Keratinocyte (primary cell): ENCODE measurements at regions not wholly inside any gene's neighbourhood (a gene's known extent, or its start where the extent isn't known, plus 50 kb on each side); places are given as distances from the start of the nearest gene placed in this dataset.

ENCODE experiments used
- DNase-seq: peaks from one replicate; pipeline ENCODE4 v3.0.0-alpha.2; 2011; ENCODE audit warnings: low read depth, missing footprints, low spot score
- FAIRE-seq: peaks from 2 replicates; lab custom pipeline; 2011; peaks lifted over from hg19 to GRCh38; lab: Jason Lieb, UNC
- H2AFZ ChIP-seq: 2 replicates; pipeline ENCODE4 v1.6.0; 2012; ENCODE audit warnings: low read length, control low read depth, inconsistent platforms; ENCODE audit not compliant: control insufficient read depth
- H3K27ac ChIP-seq: 2 replicates; pipeline ENCODE4 v1.5.1; 2011; ENCODE audit warnings: low read length; ENCODE audit not compliant: control insufficient read depth, insufficient read depth
- H3K27me3 ChIP-seq: 3 replicates; pipeline ENCODE4 v1.6.0; 2011; ENCODE audit warnings: low read length; ENCODE audit not compliant: control insufficient read depth, insufficient read depth; ENCODE audit errors: extremely low read depth
- H3K36me3 ChIP-seq, 2 experiments: 2 replicates in 1 of 2; 3 replicates in 1 of 2; pipeline ENCODE4 v1.5.1; 2011; ENCODE audit warnings: low read length in 2 of 2, mild to moderate bottlenecking in 1 of 2; ENCODE audit not compliant: control insufficient read depth in 2 of 2, insufficient read depth in 2 of 2; ENCODE audit errors: extremely low read depth in 1 of 2
- H3K4me1 ChIP-seq: 3 replicates; pipeline ENCODE4 v1.5.1; 2011; ENCODE audit warnings: low read length; ENCODE audit not compliant: control insufficient read depth, insufficient read depth; ENCODE audit errors: extremely low read depth
- H3K4me2 ChIP-seq: 3 replicates; pipeline ENCODE4 v1.6.0; 2011; ENCODE audit warnings: low read depth, low read length; ENCODE audit not compliant: control insufficient read depth, insufficient read depth; ENCODE audit errors: extremely low read depth
- H3K4me3 ChIP-seq, 3 experiments: fragments of 200-600 bp in 1 of 3; sonication (generic) in 1 of 3; 2 replicates in 2 of 3; 3 replicates in 1 of 3; pipeline ENCODE4 v1.5.1; 2011 to 2016; ENCODE audit warnings: low read length in 3 of 3, mild to moderate bottlenecking in 3 of 3, control low read depth in 2 of 3, inconsistent platforms in 1 of 3, low read depth in 1 of 3, mixed read lengths in 1 of 3, mixed run types in 1 of 3, moderate library complexity in 1 of 3; ENCODE audit not compliant: control insufficient read depth in 2 of 3, insufficient read depth in 2 of 3; ENCODE audit errors: extremely low read depth in 1 of 3
- H3K79me2 ChIP-seq: 2 replicates; pipeline ENCODE4 v1.6.0; 2012; ENCODE audit warnings: low read length; ENCODE audit not compliant: control insufficient read depth, insufficient read depth
- H3K9ac ChIP-seq: 3 replicates; pipeline ENCODE4 v1.6.0; 2011; ENCODE audit warnings: low read length; ENCODE audit not compliant: control insufficient read depth, insufficient read depth; ENCODE audit errors: extremely low read depth
- H3K9me1 ChIP-seq: 3 replicates; pipeline ENCODE4 v1.6.0; 2011; ENCODE audit warnings: low read length; ENCODE audit not compliant: control insufficient read depth, insufficient read depth; ENCODE audit errors: extremely low read depth
- H3K9me3 ChIP-seq: 2 replicates; pipeline ENCODE4 v1.5.1; 2012; ENCODE audit warnings: low read depth, low read length; ENCODE audit not compliant: control insufficient read depth
- H4K20me1 ChIP-seq: 3 replicates; pipeline ENCODE4 v1.6.0; 2011; ENCODE audit warnings: low read length; ENCODE audit not compliant: control insufficient read depth, insufficient read depth; ENCODE audit errors: extremely low read depth
- CTCF ChIP-seq, 3 experiments: IDR thresholded peaks in 1 of 3; conservative IDR thresholded peaks in 1 of 3; optimal IDR thresholded peaks in 1 of 3; 2 replicates in 2 of 3; 3 replicates in 1 of 3; pipeline versions ENCODE3 to v1.5.1; 2011; ENCODE audit warnings: low read length in 3 of 3, mild to moderate bottlenecking in 3 of 3, moderate library complexity in 2 of 3, control low read depth in 1 of 3, inconsistent platforms in 1 of 3; ENCODE audit not compliant: insufficient read depth in 2 of 3; ENCODE audit errors: extremely low read depth in 1 of 3
- EZH2 ChIP-seq: IDR thresholded peaks from one replicate; pipeline ENCODE4 v1.6.1; 2012; ENCODE audit warnings: inconsistent platforms, mild to moderate bottlenecking, low read length, moderate library complexity
- dilution Hi-C: fragments of 300-500 bp; cut with MboI; formaldehyde crosslinking; loops from one replicate; pipeline ENCODE4 v1.7.0; 2020; ENCODE audit warnings: low sequenced_read_pairs; ENCODE audit not compliant: extremely low pct_ligation_motif_present

- peak overlapping the region in 2 of 3 experiments; percentile 63 to 66 for H3K4me3 ChIP-seq
- no peaks in the 10 kb centered on the region for H3K27me3 ChIP-seq
- no peaks in the 10 kb centered on the region for H4K20me1 ChIP-seq
- no peaks in the 10 kb centered on the region for H3K36me3 ChIP-seq
- TF ChIP-seq CTCF (optimal IDR thresholded peaks at IDR 0.05 in 1 of 3, IDR thresholded peaks at IDR 0.05 in 1 of 3, conservative IDR thresholded peaks at IDR 0.05 in 1 of 3; ENCODE audit: extremely low read depth in 1 of 3, insufficient read depth in 2 of 3, low read length in 3 of 3): no peak
- no peak for TF ChIP-seq EZH2
- dilution Hi-C loops: no loop called here
- peak overlapping the region; percentile 95 for H3K27ac ChIP-seq
- peaks cover 19% of the 10 kb centered on the region for H3K4me1 ChIP-seq
- H3K4me2 ChIP-seq: peak overlapping the region; percentile 96
- no peaks in the 10 kb centered on the region for H3K79me2 ChIP-seq
- FAIRE-seq (no peak), DNase-seq (peak; percentile 88)
- no peaks in the 10 kb centered on the region for H3K9me1 ChIP-seq
- peak overlapping the region; percentile 41 for H2AFZ ChIP-seq
- no peaks in the 10 kb centered on the region for H3K9me3 ChIP-seq
- peak overlapping the region; percentile 68 for H3K9ac ChIP-seq
Observed at GRCh38 chr10:6721964-6722615, 142.0 kb upstream of the PRKCQ start.

- Histone ChIP-seq H3K9ac (peak overlapping the region; percentile 56), H3K27ac (peak overlapping the region; percentile 95), H3K9me3 (no peaks in the 10 kb centered on the region), H3K4me3 (peak overlapping the region in 2 of 3 experiments; percentile 63 to 66), H3K4me1 (peaks cover 19% of the 10 kb centered on the region), H3K9me1 (no peaks in the 10 kb centered on the region), H2AFZ (peak overlapping the region; percentile 84), H3K4me2 (peak overlapping the region; percentile 96), H3K79me2 (no peaks in the 10 kb centered on the region), H3K27me3 (no peaks in the 10 kb centered on the region), H3K36me3 (no peaks in the 10 kb centered on the region), H4K20me1 (no peaks in the 10 kb centered on the region)
- dilution Hi-C loops: no loop called here
- TF ChIP-seq EZH2 (no peak), CTCF (optimal IDR thresholded peaks at IDR 0.05 in 1 of 3, IDR thresholded peaks at IDR 0.05 in 1 of 3, conservative IDR thresholded peaks at IDR 0.05 in 1 of 3; ENCODE audit: extremely low read depth in 1 of 3, insufficient read depth in 2 of 3, low read length in 3 of 3) (peak; percentile 30 to 88 (median 74))
- FAIRE-seq: peak; percentile 97
- peak; percentile 66 for DNase-seq
Observed at GRCh38 chr10:6721480-6721879, 141.4 kb upstream of the PRKCQ start.
